Panc1 (cell line): ENCODE measurements at regions not wholly inside any gene's neighbourhood (a gene's known extent, or its start where the extent isn't known, plus 50 kb on each side); places are given as distances from the start of the nearest gene placed in this dataset.

ENCODE experiments used
- ATAC-seq: fragments of 200-7000 bp; cut with Tn5 transposase; 2 replicates; pipeline ENCODE4 v1.9.1; 2020; ENCODE audit warnings: mild to moderate bottlenecking, moderate library complexity
- BruUV-seq: library from RNA; stranded (reverse); fragments of 400-500 nt; replicated peaks from 2 replicates; lab custom pipeline; 2021; lab: Mats Ljungman, UMichigan
- CTCF ChIA-PET: fragments of 300-600 bp; sonication (Branson Sonifier 250); formaldehyde crosslinking; loops from one replicate; lab custom pipeline; 2022; ENCODE audit warnings: antibody characterized with exemption; lab: Charles Lee
- POLR2A ChIA-PET: fragments of 300-600 bp; sonication (Branson Sonifier 250); formaldehyde crosslinking; loops from one replicate; lab custom pipeline; 2022; ENCODE audit warnings: antibody characterized with exemption; lab: Charles Lee
- DNase-seq: peaks from one replicate; pipeline ENCODE4 v3.0.0-alpha.2; 2010; ENCODE audit warnings: low read depth, low spot score
- H3K27ac ChIP-seq: 2 replicates; pipeline ENCODE4 v1.5.1; 2011; ENCODE audit warnings: mild to moderate bottlenecking, low read length, inconsistent platforms
- H3K27me3 ChIP-seq: fragments of 200-500 bp; sonication (Bioruptor generic); 2 replicates; pipeline ENCODE4 v1.6.0; 2014; ENCODE audit warnings: low read length, inconsistent platforms; ENCODE audit not compliant: control insufficient read depth, insufficient read depth
- H3K36me3 ChIP-seq: fragments of 200-500 bp; sonication (Bioruptor generic); 2 replicates; pipeline ENCODE4 v1.5.1; 2014; ENCODE audit warnings: inconsistent platforms, mild to moderate bottlenecking, low read length, moderate library complexity; ENCODE audit not compliant: control insufficient read depth, insufficient read depth
- H3K4me1 ChIP-seq: 2 replicates; pipeline ENCODE4 v1.5.1; 2011; ENCODE audit warnings: inconsistent platforms, mild to moderate bottlenecking, low read length, moderate library complexity; ENCODE audit not compliant: control insufficient read depth, insufficient read depth
- H3K4me3 ChIP-seq, 2 experiments: 2 replicates each; pipeline ENCODE4 v1.5.1; 2011 to 2012; ENCODE audit warnings: low read depth in 2 of 2, low read length in 2 of 2, mild to moderate bottlenecking in 2 of 2, inconsistent platforms in 1 of 2, moderate library complexity in 1 of 2
- H3K9me3 ChIP-seq: fragments of 200-500 bp; sonication (Bioruptor generic); 2 replicates; pipeline ENCODE4 v1.5.1; 2014; ENCODE audit warnings: low read depth, mild to moderate bottlenecking, inconsistent platforms, low read length, moderate library complexity; ENCODE audit not compliant: control insufficient read depth, insufficient read depth
- CTCF ChIP-seq: fragments of 450-650 bp; IDR thresholded peaks from 2 replicates; pipeline ENCODE4 v1.5.1; 2017; ENCODE audit warnings: mild to moderate bottlenecking
- POLR2AphosphoS5 ChIP-seq: IDR thresholded peaks from 2 replicates; pipeline ENCODE4 v1.6.1; 2012; ENCODE audit warnings: mild to moderate bottlenecking, low read depth, low read length, moderate library complexity
- REST ChIP-seq, 2 experiments: IDR thresholded peaks; 2 replicates each; pipeline ENCODE4 v1.6.1; 2011 to 2012; ENCODE audit warnings: low read depth in 2 of 2, control low read depth in 1 of 2, low read length in 1 of 2, mild to moderate bottlenecking in 1 of 2, moderate library complexity in 1 of 2; ENCODE audit not compliant: insufficient read depth in 1 of 2
- SIN3A ChIP-seq: IDR thresholded peaks from 2 replicates; pipeline ENCODE4 v1.6.1; 2012; ENCODE audit warnings: low read depth, mild to moderate bottlenecking, low read length, moderate library complexity, borderline replicate concordance; ENCODE audit not compliant: insufficient read depth
- TCF7L2 ChIP-seq: IDR thresholded peaks from 2 replicates; pipeline ENCODE4 v1.6.1; 2011; ENCODE audit warnings: mild to moderate bottlenecking, low read depth, low read length, inconsistent platforms
- in situ Hi-C: cut with HindIII; loops from 2 replicates; pipeline ENCODE4 v1.10.0; 2016; ENCODE audit warnings: low sequenced_read_pairs, low pct_unique_long_range_greater_than_20kb
- intact Hi-C: fragments of 100-400 bp; cut with micrococcal nuclease; formaldehyde crosslinking; loops from one replicate; pipeline ENCODE4 v1.10.0; 2022; ENCODE audit not compliant: unreplicated experiment

- DNase-seq: no peak
- no peak for ATAC-seq
- no peak overlapping the region for H3K4me3 ChIP-seq
- H3K36me3 ChIP-seq: no peaks in the 10 kb centered on the region
- POLR2A ChIA-PET: interaction anchor here (0.5 kb wide), 1 partner anchor 465 kb away, joined by 7 read pairs; no protein-coding TSS in a partner anchor
- no peak overlapping the region for H3K27ac ChIP-seq
- no peaks in the 10 kb centered on the region for H3K4me1 ChIP-seq
- CTCF ChIA-PET: no interaction called here
- H3K27me3 ChIP-seq: peaks cover 16% of the 10 kb centered on the region
- H3K9me3 ChIP-seq: no peaks in the 10 kb centered on the region
- no peak for TF ChIP-seq TCF7L2
- TF ChIP-seq CTCF: no peak
- TF ChIP-seq POLR2AphosphoS5: no peak
- no peak for TF ChIP-seq REST (IDR thresholded peaks at IDR 0.05; ENCODE audit: insufficient read depth in 1 of 2, low read depth in 2 of 2, low read length in 1 of 2)
- TF ChIP-seq SIN3A: no peak
- no TSS peak for BruUV-seq
- in situ Hi-C loops: no loop called here
- intact Hi-C loops: no loop called here
These were observed 179.4 kb downstream of the SP3 start for GRCh38 chr2:173785813-173786212.

- BruUV-seq: no TSS peak
- ChIA-PET CTCF (no interaction called here), POLR2A (no interaction called here)
- H3K36me3 ChIP-seq: no peaks in the 10 kb centered on the region
- H3K9me3 ChIP-seq: no peaks in the 10 kb centered on the region
- ATAC-seq (no peak), DNase-seq (no peak)
- in situ Hi-C loops: no loop called here
- H3K27me3 ChIP-seq: no peaks in the 10 kb centered on the region; the same call in none of the 2 replicates
- H3K27ac ChIP-seq: no peak overlapping the region
- no peak overlapping the region for H3K4me3 ChIP-seq
- intact Hi-C loops: no loop called here
- H3K4me1 ChIP-seq: no peaks in the 10 kb centered on the region
- TF ChIP-seq CTCF (no peak), REST (IDR thresholded peaks at IDR 0.05; ENCODE audit: insufficient read depth in 1 of 2, low read depth in 2 of 2, low read length in 1 of 2) (no peak), SIN3A (no peak), TCF7L2 (no peak), POLR2AphosphoS5 (no peak)
These were observed 173.7 kb downstream of the SP3 start for GRCh38 chr2:173791502-173791901.
